ENCODE measurements at regions not wholly inside any gene's neighbourhood (a gene's known extent, or its start where the extent isn't known, plus 50 kb on each side); places are given as distances from the start of the nearest gene placed in this dataset.
"Not testable (repeated sequence)": the region's sequence is repeated elsewhere in the genome, so short reads cannot be mapped to it uniquely, and the experiment has no call there.

DNA sequence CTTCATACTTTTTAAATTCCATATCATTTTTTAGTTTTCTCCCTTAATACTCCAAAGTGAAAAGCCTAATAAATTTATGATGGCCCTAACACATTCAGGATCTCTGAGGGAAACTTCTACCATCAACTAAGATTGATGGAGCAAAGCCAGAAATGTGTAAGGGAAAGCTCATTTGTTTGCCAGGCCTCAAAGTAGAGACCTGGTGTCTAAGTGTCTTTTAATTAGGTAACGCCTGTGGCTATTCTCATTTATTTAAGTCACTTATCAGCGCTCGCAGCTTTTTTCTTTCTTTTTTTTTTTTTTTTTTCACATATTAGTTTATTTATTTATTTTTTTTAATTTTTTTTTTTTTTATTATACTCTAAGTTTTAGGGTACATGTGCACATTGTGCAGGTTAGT lies 242.4 kb downstream of the TMA16 start:
- Mint-ChIP-seq H3K27me3 (no peaks in the 10 kb centered on the region), H3K27ac (no peak overlapping the region), H3K4me1 (no peaks in the 10 kb centered on the region), H3K4me3 (no peak overlapping the region), H3K9me3 (no peaks in the 10 kb centered on the region), H3K36me3 (ENCODE audit: low read depth) (no peaks in the 10 kb centered on the region)
- no peak for DNase-seq
- intact Hi-C loops (cut with micrococcal nuclease) = no loop called here

DNA sequence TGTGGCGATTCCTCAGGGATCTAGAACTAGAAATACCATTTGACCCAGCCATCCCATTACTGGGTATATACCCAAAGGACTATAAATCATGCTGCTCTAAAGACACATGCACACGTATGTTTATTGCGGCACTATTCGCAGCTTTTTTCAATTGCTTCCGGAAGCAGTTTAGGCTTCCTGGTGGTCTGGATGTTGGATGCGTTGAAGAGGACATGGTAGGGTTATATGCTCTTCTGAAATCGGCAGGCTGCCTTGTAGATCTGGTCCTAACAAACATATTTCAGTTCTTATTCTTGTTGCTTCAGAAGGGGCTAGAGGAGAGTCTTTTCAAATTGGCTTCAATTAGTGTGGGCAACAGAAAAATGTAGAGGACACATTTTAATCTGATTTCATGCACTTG lies 243.4 kb downstream of the TMA16 start:
- not testable (repeated sequence) for H3K4me1 Mint-ChIP-seq

DNA sequence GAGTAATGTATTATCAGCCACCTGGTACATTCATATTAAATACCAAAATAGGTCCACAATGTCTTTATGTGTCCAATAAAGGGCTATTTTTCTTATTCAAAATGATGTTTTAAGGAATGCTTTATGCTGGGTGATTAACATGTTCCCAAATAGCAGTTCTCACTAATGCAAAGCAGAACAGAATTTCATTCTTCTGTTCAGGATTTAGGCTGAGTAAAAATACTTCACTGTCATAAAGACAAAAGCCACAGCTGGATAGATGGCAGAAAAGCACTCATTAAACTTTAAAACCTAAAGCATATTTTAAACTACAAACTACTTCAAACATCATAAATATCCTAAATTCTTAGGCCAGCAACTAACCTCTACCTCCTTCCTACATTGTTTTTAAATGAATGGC lies 244.0 kb downstream of the TMA16 start:
- Mint-ChIP-seq H3K4me3 (no peak overlapping the region), H3K36me3 (ENCODE audit: low read depth) (no peaks in the 10 kb centered on the region), H3K9me3 (no peaks in the 10 kb centered on the region), H3K4me1 (no peaks in the 10 kb centered on the region), H3K27ac (no peak overlapping the region), H3K27me3 (no peaks in the 10 kb centered on the region)
- intact Hi-C loops (cut with micrococcal nuclease) = no loop called here
- DNase-seq = no peak

More for the DNA sequence above, 243.4 kb downstream of the TMA16 start:
- H3K9me3 Mint-ChIP-seq; H3K36me3 Mint-ChIP-seq (ENCODE audit: low read depth); DNase-seq; H3K27me3 Mint-ChIP-seq; intact Hi-C loops (cut with micrococcal nuclease); H3K27ac Mint-ChIP-seq; H3K4me3 Mint-ChIP-seq: not testable (repeated sequence)

DNA sequence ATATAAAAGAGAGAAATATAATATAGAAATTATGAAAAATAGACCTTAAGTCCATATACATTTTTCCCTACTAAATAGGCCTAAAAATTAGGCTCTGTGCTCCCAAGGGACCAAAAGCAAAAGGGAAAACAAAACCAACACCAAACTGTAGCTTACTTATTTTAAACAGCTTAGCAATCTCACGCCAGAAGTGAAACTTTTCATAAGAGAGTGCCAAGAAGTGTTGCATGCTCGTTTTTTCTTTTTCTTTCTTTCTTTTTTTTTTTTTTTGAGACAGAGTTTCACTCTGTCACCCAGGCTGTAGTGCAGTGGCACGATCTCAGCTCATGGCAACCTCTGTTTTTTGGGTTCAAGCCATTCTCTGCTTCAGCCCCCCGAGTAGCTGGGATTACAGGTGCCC lies 250.4 kb downstream of the TMA16 start:
- no peak for DNase-seq
- no peaks in the 10 kb centered on the region for H3K36me3 Mint-ChIP-seq (ENCODE audit: low read depth)
- no peak overlapping the region for H3K4me3 Mint-ChIP-seq
- no peaks in the 10 kb centered on the region for H3K4me1 Mint-ChIP-seq
- H3K27ac Mint-ChIP-seq = no peak overlapping the region
- H3K9me3 Mint-ChIP-seq = no peaks in the 10 kb centered on the region
- intact Hi-C loops (cut with micrococcal nuclease) = no loop called here
- H3K27me3 Mint-ChIP-seq = no peaks in the 10 kb centered on the region

DNA sequence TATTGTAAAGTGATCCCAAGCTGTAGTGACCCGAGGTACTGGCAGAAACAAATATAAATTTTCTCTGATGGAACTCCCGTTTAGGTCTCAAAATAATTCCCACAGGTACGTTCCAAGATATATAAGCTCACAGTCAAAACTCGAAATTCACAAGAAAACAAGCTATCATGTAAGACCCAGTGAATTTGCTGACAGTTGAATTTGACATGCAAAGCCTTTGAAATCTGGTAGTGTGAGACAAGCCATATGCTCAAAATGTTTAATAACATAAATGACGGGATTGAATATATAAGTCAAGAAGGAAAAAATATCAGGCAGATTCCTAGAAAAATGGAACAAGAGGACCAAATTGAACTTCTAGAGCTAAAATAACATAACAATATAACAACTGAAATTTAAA lies 252.8 kb downstream of the TMA16 start:
- H3K4me1 Mint-ChIP-seq = no peaks in the 10 kb centered on the region
- no peaks in the 10 kb centered on the region for H3K9me3 Mint-ChIP-seq
- H3K4me3 Mint-ChIP-seq = no peak overlapping the region
- no peaks in the 10 kb centered on the region for H3K36me3 Mint-ChIP-seq (ENCODE audit: low read depth)
- no peaks in the 10 kb centered on the region for H3K27me3 Mint-ChIP-seq
- no peak overlapping the region for H3K27ac Mint-ChIP-seq
- DNase-seq = no peak
- intact Hi-C loops (cut with micrococcal nuclease) = no loop called here

DNA sequence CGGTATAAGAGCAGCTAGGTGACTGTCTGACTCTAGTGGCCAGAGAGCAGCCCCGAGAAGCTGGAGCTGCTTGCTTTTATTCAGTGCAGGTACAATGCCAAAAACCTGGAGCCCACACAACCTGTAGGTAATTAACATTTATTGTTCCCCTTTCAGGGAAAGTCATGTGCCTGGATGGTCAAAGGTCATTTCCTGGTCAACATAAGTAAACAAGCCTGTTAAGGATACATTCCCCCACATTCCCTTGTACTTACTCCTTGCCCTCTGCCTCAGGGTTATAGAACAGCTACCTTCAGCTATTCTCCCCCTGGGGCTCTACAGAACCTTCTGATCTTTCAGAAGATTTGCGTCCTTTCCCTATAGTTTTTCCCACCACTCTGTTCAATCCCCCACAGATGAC lies 253.4 kb downstream of the TMA16 start:
- no peaks in the 10 kb centered on the region for H3K9me3 Mint-ChIP-seq
- intact Hi-C loops (cut with micrococcal nuclease) = no loop called here

DNA sequence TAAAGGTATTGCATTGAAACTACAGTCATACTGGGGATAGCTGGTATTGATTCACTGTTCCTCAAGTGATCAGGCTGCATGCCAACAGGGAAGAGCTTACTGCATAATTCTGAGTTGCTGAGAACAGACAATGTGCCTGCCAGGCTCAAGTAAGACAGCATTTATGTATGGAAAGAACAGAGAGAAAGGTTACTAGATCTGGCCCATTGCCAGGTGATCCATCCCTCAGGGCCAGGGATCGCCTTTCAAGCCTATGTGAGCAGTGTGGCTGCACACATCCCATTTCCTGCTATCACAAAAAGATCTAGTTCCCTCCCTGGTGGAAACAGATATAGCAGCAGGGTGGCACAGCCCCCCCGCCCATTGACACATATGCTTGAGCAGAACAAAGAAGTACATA lies 254.0 kb downstream of the TMA16 start:
- no peak overlapping the region for H3K27ac Mint-ChIP-seq

More for the DNA sequence above, 253.4 kb downstream of the TMA16 start:
- H3K27ac Mint-ChIP-seq = no peak overlapping the region
- no peaks in the 10 kb centered on the region for H3K36me3 Mint-ChIP-seq (ENCODE audit: low read depth)
- no peaks in the 10 kb centered on the region for H3K4me1 Mint-ChIP-seq
- no peak overlapping the region for H3K4me3 Mint-ChIP-seq
- no peak for DNase-seq
- H3K27me3 Mint-ChIP-seq = no peaks in the 10 kb centered on the region

DNA sequence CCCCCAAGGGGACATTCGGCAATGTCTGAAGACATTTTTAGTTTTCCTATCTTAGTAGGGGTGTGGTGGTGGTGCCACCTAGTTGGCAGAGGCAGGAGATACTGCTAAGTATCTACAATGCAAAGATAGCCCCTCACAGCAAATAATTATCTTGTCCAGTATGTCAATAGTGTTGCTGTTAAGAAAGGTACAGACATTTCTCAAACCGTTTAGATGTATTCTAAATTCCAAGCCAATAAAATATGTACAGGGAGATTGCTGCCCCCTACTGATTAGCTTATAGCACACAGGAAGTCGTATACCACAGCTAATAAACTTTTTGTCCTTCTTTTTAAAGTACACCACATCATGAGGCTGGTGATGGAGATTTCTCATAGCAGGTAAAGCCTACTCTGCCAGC lies 260.5 kb downstream of the TMA16 start:
- Mint-ChIP-seq H3K4me3 (no peak overlapping the region), H3K27ac (no peak overlapping the region), H3K36me3 (ENCODE audit: low read depth) (no peaks in the 10 kb centered on the region), H3K4me1 (no peaks in the 10 kb centered on the region), H3K27me3 (peaks cover 1% of the 10 kb centered on the region), H3K9me3 (no peaks in the 10 kb centered on the region)
- DNase-seq = no peak
- intact Hi-C loops (cut with micrococcal nuclease) = loop anchor here (5.0 kb wide), 1 partner anchor 203 kb away; no protein-coding TSS in a partner anchor

More for the DNA sequence above, 254.0 kb downstream of the TMA16 start:
- no peaks in the 10 kb centered on the region for H3K36me3 Mint-ChIP-seq (ENCODE audit: low read depth)
- no peaks in the 10 kb centered on the region for H3K4me1 Mint-ChIP-seq
- no peaks in the 10 kb centered on the region for H3K9me3 Mint-ChIP-seq
- H3K4me3 Mint-ChIP-seq = no peak overlapping the region
- no peaks in the 10 kb centered on the region for H3K27me3 Mint-ChIP-seq
- intact Hi-C loops (cut with micrococcal nuclease) = no loop called here
- no peak for DNase-seq

DNA sequence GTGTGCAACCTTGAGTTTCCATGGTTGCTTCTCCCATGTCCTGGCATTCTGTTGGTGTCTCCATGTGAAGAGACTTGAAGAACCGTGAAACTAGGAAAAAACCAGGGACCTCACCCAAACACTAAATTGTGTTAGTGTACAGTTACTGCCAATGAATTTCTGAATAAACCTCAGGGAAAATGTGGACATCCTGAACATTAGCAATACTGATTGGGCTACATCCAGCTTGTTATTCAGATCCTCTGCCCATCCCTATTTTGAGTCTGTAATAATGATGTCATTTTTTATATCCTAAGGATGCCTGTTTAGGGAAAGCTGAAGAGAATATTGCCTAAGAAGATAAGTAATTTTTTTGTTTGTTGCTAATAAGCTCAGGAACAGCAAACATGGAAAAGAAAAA lies 262.7 kb downstream of the TMA16 start:
- Mint-ChIP-seq H3K4me3 (no peak overlapping the region), H3K27me3 (peaks cover 1% of the 10 kb centered on the region), H3K27ac (no peak overlapping the region), H3K9me3 (no peaks in the 10 kb centered on the region), H3K36me3 (ENCODE audit: low read depth) (no peaks in the 10 kb centered on the region), H3K4me1 (no peaks in the 10 kb centered on the region)
- intact Hi-C loops (cut with micrococcal nuclease) = loop anchor here (5.0 kb wide), 1 partner anchor 205 kb away; no protein-coding TSS in a partner anchor
- no peak for DNase-seq

DNA sequence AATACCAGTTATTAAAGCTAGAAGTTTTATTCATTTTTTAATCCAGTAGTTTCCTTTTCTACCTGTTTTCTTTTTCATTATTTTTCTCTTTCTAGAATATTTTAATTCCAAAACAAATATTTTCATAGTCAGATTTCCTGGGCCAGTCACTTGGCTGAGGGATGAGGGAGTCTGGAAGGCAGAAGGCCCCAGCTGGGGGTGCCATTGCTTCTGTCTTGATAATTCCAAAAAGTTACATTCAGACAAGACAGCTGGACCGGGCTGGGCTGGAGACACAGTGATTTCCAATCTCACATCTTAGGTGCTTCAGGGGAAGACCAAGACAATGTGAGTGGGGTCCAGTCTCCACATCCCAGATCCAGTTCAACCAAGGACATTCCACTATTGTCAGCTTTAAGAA lies 263.5 kb downstream of the TMA16 start:
- Mint-ChIP-seq H3K4me3 (no peak overlapping the region), H3K27ac (no peak overlapping the region), H3K27me3 (peaks cover 1% of the 10 kb centered on the region), H3K4me1 (no peaks in the 10 kb centered on the region), H3K36me3 (ENCODE audit: low read depth) (no peaks in the 10 kb centered on the region), H3K9me3 (no peaks in the 10 kb centered on the region)
- intact Hi-C loops (cut with micrococcal nuclease) = loop anchor here (5.0 kb wide), 1 partner anchor 206 kb away; no protein-coding TSS in a partner anchor
- no peak for DNase-seq

DNA sequence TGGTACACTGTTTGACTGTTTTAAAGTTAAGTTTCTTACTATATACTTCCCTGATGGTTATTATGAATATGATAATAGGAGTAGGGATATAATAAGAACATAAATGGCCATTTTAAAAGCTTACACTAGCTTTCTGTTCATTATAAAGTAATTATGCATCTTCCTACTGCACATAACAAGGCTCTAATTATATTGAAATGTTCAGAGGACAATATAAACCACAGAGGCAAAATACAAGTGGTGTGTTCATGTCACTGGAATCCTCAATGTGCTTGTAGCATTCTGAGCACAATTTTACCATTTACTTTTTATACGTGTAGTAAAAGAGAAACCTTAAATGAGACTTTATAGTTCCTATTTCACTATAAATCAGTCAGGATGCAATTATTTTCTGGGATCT lies 268.3 kb downstream of the TMA16 start:
- DNase-seq = no peak
- Mint-ChIP-seq H3K4me1 (no peaks in the 10 kb centered on the region), H3K36me3 (ENCODE audit: low read depth) (no peaks in the 10 kb centered on the region), H3K4me3 (no peak overlapping the region), H3K27me3 (no peaks in the 10 kb centered on the region), H3K27ac (no peak overlapping the region), H3K9me3 (no peaks in the 10 kb centered on the region)
- intact Hi-C loops (cut with micrococcal nuclease) = no loop called here

DNA sequence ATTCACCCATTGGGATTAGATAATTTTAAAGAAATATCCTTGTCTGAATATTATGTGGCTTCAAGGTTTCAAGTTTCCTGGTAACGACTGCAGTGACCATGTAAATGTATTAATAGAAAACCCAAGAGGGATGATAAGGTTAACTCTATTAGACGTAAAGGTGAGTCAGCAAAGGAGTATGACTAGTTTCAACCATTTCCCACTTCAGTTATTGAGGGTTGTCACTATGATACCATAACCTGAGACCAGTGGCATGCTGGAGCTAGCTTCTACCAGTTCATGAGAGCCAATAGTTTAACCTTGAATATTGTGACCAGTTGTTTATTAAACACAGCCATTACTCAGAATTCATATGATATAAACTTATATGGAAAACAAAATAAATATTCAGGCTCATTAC lies 270.1 kb downstream of the TMA16 start:
- Mint-ChIP-seq H3K4me3 (no peak overlapping the region), H3K27ac (no peak overlapping the region), H3K36me3 (ENCODE audit: low read depth) (no peaks in the 10 kb centered on the region), H3K27me3 (no peaks in the 10 kb centered on the region), H3K4me1 (no peaks in the 10 kb centered on the region), H3K9me3 (no peaks in the 10 kb centered on the region)
- intact Hi-C loops (cut with micrococcal nuclease) = no loop called here
- DNase-seq = no peak

DNA sequence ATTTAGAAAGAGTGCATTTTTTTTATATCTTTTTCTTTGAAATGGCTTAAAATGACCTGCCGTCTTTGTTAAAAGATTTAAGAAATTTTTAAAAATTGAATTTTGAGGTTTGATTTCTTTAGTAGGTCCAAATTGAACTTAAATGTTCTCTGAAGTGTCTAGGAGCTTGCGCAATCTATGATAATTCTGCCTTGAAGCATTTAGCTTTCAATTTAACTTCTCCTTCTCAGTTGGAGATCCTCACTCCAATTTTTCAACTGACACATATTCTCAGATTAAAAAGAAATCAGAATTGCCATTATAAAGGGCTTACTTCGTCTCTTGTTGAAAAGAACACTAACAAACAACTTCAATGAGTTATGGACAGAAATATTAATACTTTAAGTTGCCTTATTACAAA lies 273.5 kb downstream of the TMA16 start:
- Mint-ChIP-seq H3K36me3 (ENCODE audit: low read depth) (no peaks in the 10 kb centered on the region), H3K4me3 (no peak overlapping the region), H3K4me1 (no peaks in the 10 kb centered on the region), H3K27me3 (no peaks in the 10 kb centered on the region), H3K27ac (no peak overlapping the region), H3K9me3 (no peaks in the 10 kb centered on the region)
- DNase-seq = no peak
- intact Hi-C loops (cut with micrococcal nuclease) = no loop called here

DNA sequence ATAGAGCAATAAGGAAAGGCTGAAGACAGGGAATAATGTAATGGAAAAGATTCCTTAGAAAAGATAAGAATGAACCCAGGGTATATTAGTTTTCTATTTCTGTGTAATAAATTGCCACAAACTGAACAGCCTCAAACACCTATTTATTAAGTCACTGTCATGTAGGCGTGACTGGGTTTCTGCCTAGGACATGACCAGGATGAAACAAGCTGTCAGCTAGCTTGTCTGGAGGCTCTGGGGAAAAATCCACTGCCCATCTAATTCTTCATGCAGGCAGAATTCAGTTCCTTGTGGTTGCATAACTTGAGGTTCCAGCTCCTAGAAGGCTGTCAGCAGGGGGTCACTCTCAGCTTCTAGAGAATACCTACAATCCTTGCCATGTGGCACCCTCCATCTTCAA lies 277.7 kb downstream of the TMA16 start:
- no peak for DNase-seq
- no peaks in the 10 kb centered on the region for H3K36me3 Mint-ChIP-seq (ENCODE audit: low read depth)

DNA sequence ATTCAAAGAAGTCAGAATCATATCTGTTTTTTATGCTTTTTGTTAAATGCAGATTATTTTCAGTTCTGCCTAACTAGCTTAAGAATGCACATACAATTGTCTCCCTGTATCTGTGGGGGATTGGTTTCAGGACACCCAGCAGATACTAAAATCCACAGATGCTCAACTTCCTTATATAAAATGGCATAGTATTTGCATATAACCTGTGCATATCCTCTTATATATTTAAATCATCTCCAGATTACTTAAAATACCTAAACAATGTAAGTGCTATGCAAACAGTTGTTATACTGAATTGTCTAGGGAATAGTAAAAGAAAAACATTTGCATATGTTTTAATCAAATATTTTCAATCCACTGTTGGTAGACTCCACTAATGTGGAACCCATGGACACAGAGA lies 279.4 kb downstream of the TMA16 start:
- Mint-ChIP-seq H3K4me3 (no peak overlapping the region), H3K9me3 (no peaks in the 10 kb centered on the region), H3K27ac (no peak overlapping the region), H3K4me1 (no peaks in the 10 kb centered on the region), H3K36me3 (ENCODE audit: low read depth) (no peaks in the 10 kb centered on the region), H3K27me3 (no peaks in the 10 kb centered on the region)
- intact Hi-C loops (cut with micrococcal nuclease) = no loop called here
- no peak for DNase-seq

More for the DNA sequence above, 277.7 kb downstream of the TMA16 start:
- Mint-ChIP-seq H3K4me1 (no peaks in the 10 kb centered on the region), H3K27ac (no peak overlapping the region), H3K4me3 (no peak overlapping the region), H3K9me3 (no peaks in the 10 kb centered on the region), H3K27me3 (no peaks in the 10 kb centered on the region)
- intact Hi-C loops (cut with micrococcal nuclease) = no loop called here

Measured in activated CD4-positive, alpha-beta T cell treated with anti-CD3 and anti-CD28 coated beads, Interleukin-2, amount 10 ng/mL, durations not matched to agents 24 days and 14 days (primary cell).